Testis (tissue), 2 donors: ENCODE measurements at regions not wholly inside any gene's neighbourhood (a gene's known extent, or its start where the extent isn't known, plus 50 kb on each side); places are given as distances from the start of the nearest gene placed in this dataset.

ENCODE experiments used
- DNase-seq: peaks from one replicate; pipeline ENCODE4 v3.0.0-alpha.2; 2019
- H3K27ac ChIP-seq, 2 donors: fragments of 200-600 bp; sonication (generic); one replicate each; pipeline ENCODE4 v1.5.1; 2019
- H3K27me3 ChIP-seq: fragments of 200-600 bp; sonication (generic); one replicate; pipeline ENCODE4 v1.5.1; 2019
- H3K36me3 ChIP-seq: fragments of 200-600 bp; sonication (generic); one replicate; pipeline ENCODE4 v1.5.1; 2017; ENCODE audit warnings: low read depth; ENCODE audit errors: missing control alignments
- H3K4me1 ChIP-seq: fragments of 200-600 bp; sonication (generic); one replicate; pipeline ENCODE4 v1.5.1; 2019
- H3K4me3 ChIP-seq, 2 donors: fragments of 200-600 bp; sonication (generic); one replicate each; pipeline ENCODE4 v1.5.1; 2017 to 2019
- H3K9me3 ChIP-seq: fragments of 200-600 bp; sonication (generic); one replicate; pipeline ENCODE4 v1.5.1; 2017
- CTCF ChIP-seq, 3 experiments: fragments of 450-650 bp in 2 of 3; fragments of 200-600 bp in 1 of 3; sonication (generic) in 1 of 3; IDR thresholded peaks; one replicate each; pipeline ENCODE4 v1.5.1; 2016 to 2019; ENCODE audit warnings: antibody characterized with exemption in 3 of 3, mild to moderate bottlenecking in 2 of 3, moderate library complexity in 1 of 3
- POLR2A ChIP-seq: fragments of 450-650 bp; IDR thresholded peaks from one replicate; pipeline ENCODE4 v1.6.1; 2017; ENCODE audit warnings: antibody characterized with exemption, mild to moderate bottlenecking, moderate library complexity
- WGBS, 2 donors: methylation state at CpG; one replicate each; pipeline ENCODE4 v1.1.5; 2018; 5-methylcytosine and 5-hydroxymethylcytosine counted together
- intact Hi-C: fragments of 100-400 bp; cut with DNase I; formaldehyde crosslinking; loops from one replicate; pipeline ENCODE4 v1.15.1; 2023; ENCODE audit warnings: low total_unique reads

- WGBS, 2 donors, result 54 to 73% methylated on average over 4 of the region's 4 CpGs
- H3K27me3 ChIP-seq, result no peaks in the 10 kb centered on the region
- intact Hi-C loops, result no loop called here
Measured at GRCh38 chr13:106997696-106998095, 429.8 kb upstream of the ARGLU1 start.

GRCh38 chr13:106996867-106997618, 429.1 kb upstream of the ARGLU1 start:
- DNase-seq, result no peak
- H3K4me3 ChIP-seq, result no peak overlapping the region
- no peaks in the 10 kb centered on the region for H3K4me1 ChIP-seq
- H3K27me3 ChIP-seq, result no peaks in the 10 kb centered on the region
- TF ChIP-seq CTCF (IDR thresholded peaks at IDR 0.05) (no peak), POLR2A (no peak)
- WGBS, 2 donors, result 85 to 91% methylated on average over 2 of the region's 2 CpGs
- no peaks in the 10 kb centered on the region for H3K36me3 ChIP-seq
- H3K27ac ChIP-seq, result no peak overlapping the region
- no peaks in the 10 kb centered on the region for H3K9me3 ChIP-seq
- intact Hi-C loops, result no loop called here

More at GRCh38 chr13:106997696-106998095, 429.8 kb upstream of the ARGLU1 start:
- Histone ChIP-seq H3K36me3 (no peaks in the 10 kb centered on the region), H3K4me1 (no peaks in the 10 kb centered on the region), H3K4me3 (no peak overlapping the region), H3K27ac (no peak overlapping the region), H3K9me3 (no peaks in the 10 kb centered on the region)
- no peak for DNase-seq
- TF ChIP-seq POLR2A (no peak), CTCF (IDR thresholded peaks at IDR 0.05) (no peak)

- no peak overlapping the region for H3K4me3 ChIP-seq
- TF ChIP-seq POLR2A, result no peak
- TF ChIP-seq CTCF (IDR thresholded peaks at IDR 0.05), result no peak
- no peak overlapping the region for H3K27ac ChIP-seq
- no peaks in the 10 kb centered on the region for H3K4me1 ChIP-seq
- intact Hi-C loops, result no loop called here
- DNase-seq, result no peak
- WGBS, 2 donors, result 87 to 95% methylated on average over 1 of the region's 1 CpG
- no peaks in the 10 kb centered on the region for H3K36me3 ChIP-seq
- no peaks in the 10 kb centered on the region for H3K27me3 ChIP-seq
- no peaks in the 10 kb centered on the region for H3K9me3 ChIP-seq
Measured at GRCh38 chr13:106990594-106990993, 422.7 kb upstream of the ARGLU1 start.

- Histone ChIP-seq H3K4me3 (no peak overlapping the region), H3K27ac (no peak overlapping the region), H3K9me3 (no peaks in the 10 kb centered on the region), H3K27me3 (no peaks in the 10 kb centered on the region), H3K36me3 (no peaks in the 10 kb centered on the region), H3K4me1 (no peaks in the 10 kb centered on the region)
- no peak for DNase-seq
- intact Hi-C loops, result no loop called here
- TF ChIP-seq CTCF (IDR thresholded peaks at IDR 0.05) (no peak), POLR2A (no peak)
- 46 to 62% methylated on average over 3 of the region's 3 CpGs for WGBS, 2 donors
Measured at GRCh38 chr13:106989876-106990275, 421.9 kb upstream of the ARGLU1 start.

- no peak for DNase-seq
- no peaks in the 10 kb centered on the region for H3K27me3 ChIP-seq
- TF ChIP-seq CTCF (IDR thresholded peaks at IDR 0.05), result no peak
- H3K4me1 ChIP-seq, result no peaks in the 10 kb centered on the region
- H3K9me3 ChIP-seq, result no peaks in the 10 kb centered on the region
- no peak overlapping the region for H3K27ac ChIP-seq
- WGBS, 2 donors, result 56 to 72% methylated on average over 5 of the region's 5 CpGs
- no peak overlapping the region for H3K4me3 ChIP-seq
- intact Hi-C loops, result no loop called here
- no peaks in the 10 kb centered on the region for H3K36me3 ChIP-seq
Measured at GRCh38 chr13:106987427-106987785, 419.5 kb upstream of the ARGLU1 start.
